CD4-positive, alpha-beta T cell treated with Interleukin-6 at 100 ng/mL for 8 hours (primary cell): ENCODE measurements at regions not wholly inside any gene's neighbourhood (a gene's known extent, or its start where the extent isn't known, plus 50 kb on each side); places are given as distances from the start of the nearest gene placed in this dataset.
"Not testable (repeated sequence)": the region's sequence is repeated elsewhere in the genome, so short reads cannot be mapped to it uniquely, and the experiment has no call there.

ENCODE experiments used
- DNase-seq: peaks from one replicate; pipeline ENCODE4 v3.0.0-alpha.2; 2020; ENCODE audit warnings: mixed read lengths, low spot score

GRCh38 chr3:94607778-94608177 lies 544.9 kb downstream of the NSUN3 start:
- no peak for DNase-seq

GRCh38 chr3:94609908-94610307 lies 547.0 kb downstream of the NSUN3 start:
- no peak for DNase-seq

- no peak for DNase-seq
These were observed 548.7 kb downstream of the NSUN3 start for GRCh38 chr3:94611596-94611995.

- DNase-seq: no peak
These were observed 549.8 kb downstream of the NSUN3 start for GRCh38 chr3:94612631-94613030.

- DNase-seq: no peak
These were observed 551.3 kb downstream of the NSUN3 start for GRCh38 chr3:94614192-94614591.

- DNase-seq: no peak
These were observed 552.6 kb downstream of the NSUN3 start for GRCh38 chr3:94615275-94616065.

GRCh38 chr3:94616833-94617232 lies 554.0 kb downstream of the NSUN3 start:
- DNase-seq: no peak

- no peak for DNase-seq
These were observed 554.5 kb downstream of the NSUN3 start for GRCh38 chr3:94617312-94617711.

GRCh38 chr3:94619643-94620042 lies 556.8 kb downstream of the NSUN3 start:
- no peak for DNase-seq

GRCh38 chr3:94626573-94626972 lies 563.7 kb downstream of the NSUN3 start:
- no peak for DNase-seq

- DNase-seq: no peak
These were observed 564.8 kb downstream of the NSUN3 start for GRCh38 chr3:94627689-94628088.

- DNase-seq: no peak
These were observed 580.5 kb downstream of the NSUN3 start for GRCh38 chr3:94643400-94643799.

GRCh38 chr3:94645790-94646189 lies 582.9 kb downstream of the NSUN3 start:
- DNase-seq: no peak

- DNase-seq: no peak
These were observed 584.3 kb downstream of the NSUN3 start for GRCh38 chr3:94647131-94647530.

- not testable (repeated sequence) for DNase-seq
These were observed 585.7 kb downstream of the NSUN3 start for GRCh38 chr3:94648270-94649180.

GRCh38 chr3:94654096-94654495 lies 591.2 kb downstream of the NSUN3 start:
- DNase-seq: no peak

- no peak for DNase-seq
These were observed 603.1 kb downstream of the NSUN3 start for GRCh38 chr3:94665922-94666321.

- DNase-seq: no peak
These were observed 608.2 kb downstream of the NSUN3 start for GRCh38 chr3:94671078-94671477.

- DNase-seq: no peak
These were observed 611.0 kb downstream of the NSUN3 start for GRCh38 chr3:94673876-94674275.

GRCh38 chr3:94686208-94686607 lies 623.3 kb downstream of the NSUN3 start:
- no peak for DNase-seq

- no peak for DNase-seq
These were observed 631.3 kb downstream of the NSUN3 start for GRCh38 chr3:94693997-94694640.

GRCh38 chr3:94694894-94695293 lies 632.0 kb downstream of the NSUN3 start:
- no peak for DNase-seq

GRCh38 chr3:94704467-94704866 lies 641.6 kb downstream of the NSUN3 start:
- DNase-seq: no peak
